ENCODE measurements at regions not wholly inside any gene's neighbourhood (a gene's known extent, or its start where the extent isn't known, plus 50 kb on each side); places are given as distances from the start of the nearest gene placed in this dataset.

DNA sequence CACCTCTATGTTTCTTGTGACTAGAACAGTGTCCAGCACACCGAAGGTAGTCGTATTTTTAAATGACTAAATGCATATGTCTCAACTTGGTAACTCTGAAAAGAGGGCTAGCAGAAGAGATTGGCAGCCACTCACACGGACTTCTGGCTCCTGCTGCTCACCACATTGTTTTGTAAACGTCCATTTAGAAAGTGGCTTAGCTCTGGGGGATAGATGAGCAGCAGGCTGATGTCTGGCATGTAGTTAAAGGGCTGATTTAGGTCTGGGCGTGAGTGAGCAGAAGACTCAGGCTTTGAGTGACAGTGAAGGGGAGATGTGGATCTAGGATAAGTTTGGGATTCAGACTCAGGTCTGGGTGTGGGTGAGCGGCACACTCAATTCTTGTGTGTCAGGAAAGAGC lies 372.9 kb upstream of the HS6ST1 start:
- no peak for DNase-seq

DNA sequence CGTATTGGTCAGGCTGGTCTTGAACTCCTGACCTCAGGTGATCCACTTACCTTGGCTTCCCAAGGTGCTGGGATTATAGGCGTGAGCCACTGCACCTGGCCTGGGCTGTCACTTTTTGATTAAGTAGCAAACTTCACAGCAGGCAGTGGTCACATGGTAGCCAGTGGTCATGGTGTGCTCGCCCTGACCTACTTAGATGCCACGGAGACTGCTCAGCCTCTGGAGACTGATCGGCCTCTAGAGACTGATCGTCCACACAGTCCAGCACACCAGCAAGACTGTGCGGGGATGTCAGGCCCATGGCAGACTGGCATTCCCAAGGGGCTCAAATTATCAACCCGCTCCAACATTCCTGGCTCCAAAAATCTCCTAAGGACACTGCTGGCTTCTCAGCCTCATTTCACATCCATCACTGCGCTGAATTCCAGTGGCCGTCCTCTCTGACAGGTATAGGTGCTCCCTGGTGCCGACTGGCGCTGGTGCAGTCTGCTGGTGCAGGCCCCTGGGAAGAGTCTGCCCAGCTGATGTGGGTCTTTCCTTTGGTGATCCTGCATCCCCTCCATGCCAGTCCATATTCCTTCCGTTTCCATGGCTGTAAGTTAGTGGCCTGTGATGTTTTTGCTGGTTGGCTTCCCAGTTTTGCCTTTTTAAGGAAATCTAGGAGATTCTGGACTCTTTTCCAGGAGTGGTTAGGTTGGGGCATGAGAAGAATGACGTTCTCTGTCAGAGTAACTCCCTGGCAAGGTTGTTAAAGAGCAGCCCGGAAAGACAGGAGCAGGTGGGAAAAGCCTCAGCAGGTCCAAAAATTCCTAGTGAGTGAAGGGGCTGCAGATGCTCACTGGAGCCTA lies 374.5 kb upstream of the HS6ST1 start:
- no peak for DNase-seq

GRCh38 chr2:128693743-128694029 lies 375.0 kb upstream of the HS6ST1 start:
- DNase-seq: no peak

- DNase-seq: no peak
Observed at GRCh38 chr2:128695646-128696220, 377.1 kb upstream of the HS6ST1 start.

- no peak for DNase-seq
Observed at GRCh38 chr2:128696421-128696820, 377.8 kb upstream of the HS6ST1 start.

- no peak for DNase-seq
Observed at GRCh38 chr2:128701418-128701817, 382.8 kb upstream of the HS6ST1 start.

GRCh38 chr2:128702616-128703015 lies 383.9 kb upstream of the HS6ST1 start:
- no peak for DNase-seq

DNA sequence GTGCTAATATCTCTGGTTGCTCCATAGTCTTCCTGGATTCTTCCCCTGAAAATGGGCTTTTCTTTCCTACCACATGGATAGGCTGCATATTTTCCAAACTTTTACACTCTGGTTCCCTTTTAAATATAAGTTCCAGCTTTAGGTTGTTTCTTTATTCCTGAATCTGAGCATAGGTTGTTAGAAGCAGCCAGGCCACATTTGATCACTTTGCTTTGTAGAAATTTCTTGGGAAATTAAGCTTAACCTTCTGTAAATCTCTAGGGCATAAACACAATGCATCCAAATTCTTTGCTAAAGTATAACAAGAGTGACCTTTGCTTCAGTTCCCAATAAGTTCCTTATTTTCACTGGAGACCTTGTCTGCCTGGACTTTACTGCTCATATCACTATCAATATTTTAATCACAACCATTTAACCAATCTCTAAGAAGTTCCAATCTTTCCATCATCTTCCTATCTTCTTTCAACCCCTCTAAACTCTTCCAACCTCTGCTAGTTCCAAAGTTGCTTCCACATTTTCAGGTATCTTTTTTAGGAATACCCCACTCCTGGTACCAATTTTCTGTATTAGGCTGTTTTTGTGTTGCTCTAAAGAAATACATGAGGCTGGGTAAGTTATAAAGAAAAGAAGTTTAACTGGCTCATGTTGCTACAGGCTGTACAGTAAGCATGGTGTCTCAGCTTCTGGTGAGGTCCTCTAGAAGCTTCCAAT lies 389.6 kb upstream of the HS6ST1 start:
- no peak for DNase-seq

- DNase-seq: no peak
Observed at GRCh38 chr2:128710242-128710641, 391.6 kb upstream of the HS6ST1 start.

GRCh38 chr2:128710729-128711128 lies 392.1 kb upstream of the HS6ST1 start:
- DNase-seq: no peak

GRCh38 chr2:128714285-128714684 lies 395.6 kb upstream of the HS6ST1 start:
- DNase-seq: no peak

DNA sequence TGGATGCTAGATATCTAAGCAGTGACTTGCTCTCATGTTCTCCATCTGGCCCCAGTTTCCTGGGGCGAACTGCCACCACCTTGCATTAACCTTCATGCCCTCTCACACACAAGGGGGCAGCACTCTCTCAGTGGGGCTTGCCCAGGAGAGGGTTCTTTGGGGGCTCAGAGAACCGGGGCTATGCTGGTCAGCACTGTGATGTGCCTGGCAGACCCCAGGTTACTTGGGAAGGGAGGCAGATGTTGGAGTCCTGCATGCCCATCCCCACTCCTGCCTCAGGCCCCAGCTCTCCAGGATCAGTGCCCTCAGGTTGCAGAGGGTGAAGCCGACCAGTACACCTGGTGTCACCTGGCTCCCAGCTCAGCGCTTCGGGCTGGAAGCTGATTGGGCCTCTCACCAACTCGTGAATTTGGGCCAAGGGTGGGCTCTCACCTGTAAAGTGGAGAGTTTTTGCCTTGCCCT lies 396.2 kb upstream of the HS6ST1 start:
- DNase-seq: no peak

GRCh38 chr2:128715360-128715759 lies 396.7 kb upstream of the HS6ST1 start:
- no peak for DNase-seq

- DNase-seq: no peak
Observed at GRCh38 chr2:128716299-128716721, 397.6 kb upstream of the HS6ST1 start.

GRCh38 chr2:128717758-128718710 lies 399.4 kb upstream of the HS6ST1 start:
- DNase-seq: no peak

- no peak for DNase-seq
Observed at GRCh38 chr2:128720080-128721022, 401.7 kb upstream of the HS6ST1 start.

DNA sequence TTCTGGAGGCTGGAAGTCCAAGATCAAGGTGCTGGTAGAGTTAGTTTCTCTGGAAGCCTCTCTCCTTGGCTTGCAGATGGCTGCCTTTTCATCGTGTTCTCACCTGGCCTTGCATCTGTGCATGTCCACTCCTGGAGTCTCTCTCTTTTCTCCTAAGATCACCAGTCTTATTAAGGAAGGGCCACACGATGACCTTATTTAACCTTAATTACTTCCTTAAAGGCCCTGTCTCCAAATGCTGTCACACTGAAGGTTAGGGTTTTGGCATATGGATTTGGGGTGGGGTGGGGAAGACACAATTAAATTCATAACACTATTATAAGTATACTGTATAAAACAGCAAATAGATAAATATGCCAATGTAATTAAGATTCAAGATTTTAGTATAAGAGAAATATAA lies 402.4 kb upstream of the HS6ST1 start:
- no peak for DNase-seq

DNA sequence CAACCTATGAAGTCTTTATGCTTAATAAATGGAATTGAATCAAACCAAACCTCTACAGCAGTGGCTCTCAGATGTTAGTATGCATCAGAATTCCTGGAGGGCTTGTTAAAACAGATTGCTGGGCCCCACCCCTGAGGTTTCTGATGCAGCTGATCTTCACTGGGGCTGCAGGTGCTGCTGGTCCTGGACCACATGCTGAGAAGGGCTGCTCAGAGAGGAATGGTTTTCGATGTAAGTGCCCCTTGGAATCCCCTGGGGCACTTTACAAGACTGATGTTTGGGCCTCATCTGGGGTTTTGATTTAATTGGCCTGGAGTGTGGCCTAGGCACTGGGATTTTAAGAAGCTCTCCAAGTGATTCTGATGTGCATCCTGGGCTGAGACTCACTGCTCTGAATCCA lies 403.8 kb upstream of the HS6ST1 start:
- no peak for DNase-seq

GRCh38 chr2:128724547-128724946 lies 405.9 kb upstream of the HS6ST1 start:
- DNase-seq: no peak

DNA sequence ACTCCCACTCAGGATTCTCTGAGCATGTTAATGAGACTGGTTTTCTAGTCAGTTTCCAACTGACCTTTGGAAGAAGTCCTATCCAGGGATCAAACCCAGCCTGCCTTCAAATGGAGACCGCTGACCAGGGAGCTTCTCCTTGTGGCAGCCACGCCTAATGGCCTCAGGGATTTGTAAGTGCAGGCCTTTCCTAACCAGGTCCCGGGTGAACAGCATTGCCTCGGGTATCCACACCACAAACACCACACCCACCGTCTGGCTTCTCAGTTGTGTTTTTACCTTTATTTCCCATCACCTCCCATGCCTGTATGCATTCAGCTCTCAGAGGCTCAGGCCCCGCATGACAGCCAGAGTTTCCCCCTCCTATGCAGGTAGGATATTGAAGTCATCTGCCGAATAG lies 406.3 kb upstream of the HS6ST1 start:
- no peak for DNase-seq

GRCh38 chr2:128726236-128726635 lies 407.6 kb upstream of the HS6ST1 start:
- no peak for DNase-seq

All from left kidney (tissue), 1 donor.